Type B pancreatic cell (in vitro differentiated cells): ENCODE measurements at regions not wholly inside any gene's neighbourhood (a gene's known extent, or its start where the extent isn't known, plus 50 kb on each side); places are given as distances from the start of the nearest gene placed in this dataset.

Experiments used
- DNase-seq: peaks from one replicate; pipeline ENCODE4 v3.0.0; 2021; ENCODE audit warnings: mixed read lengths; ENCODE audit not compliant: unreplicated experiment; ENCODE audit errors: extremely low spot score
- H3K27ac Mint-ChIP-seq: 2 replicates; pipeline ENCODE4 v1.8.0; 2021; ENCODE audit warnings: mild to moderate bottlenecking, mixed read lengths
- H3K27me3 Mint-ChIP-seq: 2 replicates; pipeline ENCODE4 v1.8.0; 2021; ENCODE audit warnings: mixed read lengths
- H3K36me3 Mint-ChIP-seq: 2 replicates; pipeline ENCODE4 v1.8.0; 2021; ENCODE audit warnings: mixed read lengths
- H3K4me1 Mint-ChIP-seq: one replicate; pipeline ENCODE4 v1.8.0; 2021; ENCODE audit warnings: mixed read lengths; ENCODE audit not compliant: unreplicated experiment
- H3K4me3 Mint-ChIP-seq: 2 replicates; pipeline ENCODE4 v1.8.0; 2021; ENCODE audit warnings: mild to moderate bottlenecking, mixed read lengths
- H3K9me3 Mint-ChIP-seq: 2 replicates; pipeline ENCODE4 v1.8.0; 2021; ENCODE audit warnings: mixed read lengths
- CTCF ChIP-seq: fragments of 200-600 bp; sonication (generic); conservative IDR thresholded peaks from 2 replicates; pipeline ENCODE4 v1.5.0; 2021; ENCODE audit warnings: antibody characterized with exemption, mild to moderate bottlenecking

GRCh38 chr4:19317377-19317776, 934.3 kb upstream of the SLIT2 start:
- no peak for TF ChIP-seq CTCF
- no peak for DNase-seq
- no peaks in the 10 kb centered on the region for H3K4me1 Mint-ChIP-seq
- H3K9me3 Mint-ChIP-seq, result no peaks in the 10 kb centered on the region
- no peak overlapping the region for H3K27ac Mint-ChIP-seq
- no peaks in the 10 kb centered on the region for H3K36me3 Mint-ChIP-seq
- H3K4me3 Mint-ChIP-seq, result no peak overlapping the region
- no peaks in the 10 kb centered on the region for H3K27me3 Mint-ChIP-seq

GRCh38 chr4:19314116-19314515, 937.6 kb upstream of the SLIT2 start:
- DNase-seq, result no peak
- TF ChIP-seq CTCF, result no peak
- Mint-ChIP-seq H3K9me3 (peaks cover 5% of the 10 kb centered on the region), H3K27ac (no peak overlapping the region), H3K27me3 (peaks cover 4% of the 10 kb centered on the region), H3K4me3 (no peak overlapping the region), H3K4me1 (peaks cover 6% of the 10 kb centered on the region), H3K36me3 (no peaks in the 10 kb centered on the region)

- H3K4me1 Mint-ChIP-seq, result peaks cover 10% of the 10 kb centered on the region
- TF ChIP-seq CTCF, result no peak
- H3K4me3 Mint-ChIP-seq, result no peak overlapping the region
- DNase-seq, result no peak
- no peaks in the 10 kb centered on the region for H3K36me3 Mint-ChIP-seq
- peaks cover 4% of the 10 kb centered on the region for H3K27me3 Mint-ChIP-seq
- H3K9me3 Mint-ChIP-seq, result peaks cover 5% of the 10 kb centered on the region
- no peak overlapping the region for H3K27ac Mint-ChIP-seq
Measured at GRCh38 chr4:19309378-19309777, 942.3 kb upstream of the SLIT2 start.

GRCh38 chr4:19304028-19304427, 947.7 kb upstream of the SLIT2 start:
- no peak overlapping the region for H3K4me3 Mint-ChIP-seq
- H3K27ac Mint-ChIP-seq, result no peak overlapping the region
- TF ChIP-seq CTCF, result no peak
- no peaks in the 10 kb centered on the region for H3K9me3 Mint-ChIP-seq
- peaks cover 2% of the 10 kb centered on the region for H3K4me1 Mint-ChIP-seq
- H3K27me3 Mint-ChIP-seq, result no peaks in the 10 kb centered on the region
- no peaks in the 10 kb centered on the region for H3K36me3 Mint-ChIP-seq
- DNase-seq, result no peak

GRCh38 chr4:19301527-19301926, 950.2 kb upstream of the SLIT2 start:
- H3K27me3 Mint-ChIP-seq, result no peaks in the 10 kb centered on the region
- no peak overlapping the region for H3K27ac Mint-ChIP-seq
- H3K9me3 Mint-ChIP-seq, result no peaks in the 10 kb centered on the region
- no peak for DNase-seq
- H3K4me3 Mint-ChIP-seq, result no peak overlapping the region
- no peaks in the 10 kb centered on the region for H3K36me3 Mint-ChIP-seq
- no peak for TF ChIP-seq CTCF
- no peaks in the 10 kb centered on the region for H3K4me1 Mint-ChIP-seq

- Mint-ChIP-seq H3K9me3 (no peaks in the 10 kb centered on the region), H3K36me3 (no peaks in the 10 kb centered on the region), H3K27me3 (no peaks in the 10 kb centered on the region), H3K27ac (no peak overlapping the region), H3K4me1 (no peaks in the 10 kb centered on the region), H3K4me3 (no peak overlapping the region)
- no peak for TF ChIP-seq CTCF
- DNase-seq, result no peak
Measured at GRCh38 chr4:19300213-19300612, 951.5 kb upstream of the SLIT2 start.
